ENCODE measurements at regions not wholly inside any gene's neighbourhood (a gene's known extent, or its start where the extent isn't known, plus 50 kb on each side); places are given as distances from the start of the nearest gene placed in this dataset.

DNA sequence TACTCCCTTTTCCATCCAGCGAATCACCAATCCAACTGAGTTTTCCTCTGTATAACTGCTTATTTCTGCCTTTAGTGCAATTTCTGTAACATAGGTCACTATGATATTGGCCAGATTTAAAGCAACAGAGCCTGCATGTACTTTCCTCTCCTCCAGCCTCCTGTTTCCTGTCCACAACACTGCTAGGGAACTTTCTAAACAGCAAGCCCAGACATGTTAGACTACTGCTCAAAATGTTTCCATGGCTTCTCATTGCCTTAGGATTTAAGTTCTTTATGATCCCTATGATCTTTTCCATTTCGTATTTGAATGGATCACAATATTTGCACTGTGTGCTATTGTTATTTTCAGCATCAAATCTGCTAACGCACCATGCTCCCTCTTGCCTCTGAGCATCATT is 481.7 kb upstream of the SLC10A2 start:
- TF ChIP-seq CTCF (conservative IDR thresholded peaks at IDR 0.05; ENCODE audit: low read length) (no peak), EZH2phosphoT487 (IDR thresholded peaks at IDR 0.05; ENCODE audit: borderline replicate concordance, low read depth, low read length) (no peak)

Data from OCI-LY7 (cell line).